Stimulated activated CD4-positive, alpha-beta T cell treated with anti-CD3 and anti-CD28 coated beads, TNF-alpha, amount 100 ng/mL, for 4 hours (primary cell): ENCODE measurements at regions not wholly inside any gene's neighbourhood (a gene's known extent, or its start where the extent isn't known, plus 50 kb on each side); places are given as distances from the start of the nearest gene placed in this dataset.

Experiments used
- DNase-seq, 3 experiments: peaks; one replicate each; pipeline ENCODE4 v3.0.0-alpha.2; 2020; ENCODE audit warnings: low read depth in 3 of 3

- DNase-seq, result no peak
Observed at GRCh38 chr3:177934001-177934891, 602.0 kb upstream of the KCNMB2 start.

- no peak for DNase-seq
Observed at GRCh38 chr3:177935047-177935446, 601.2 kb upstream of the KCNMB2 start.

GRCh38 chr3:177936721-177937120, 599.5 kb upstream of the KCNMB2 start:
- no peak for DNase-seq

DNA sequence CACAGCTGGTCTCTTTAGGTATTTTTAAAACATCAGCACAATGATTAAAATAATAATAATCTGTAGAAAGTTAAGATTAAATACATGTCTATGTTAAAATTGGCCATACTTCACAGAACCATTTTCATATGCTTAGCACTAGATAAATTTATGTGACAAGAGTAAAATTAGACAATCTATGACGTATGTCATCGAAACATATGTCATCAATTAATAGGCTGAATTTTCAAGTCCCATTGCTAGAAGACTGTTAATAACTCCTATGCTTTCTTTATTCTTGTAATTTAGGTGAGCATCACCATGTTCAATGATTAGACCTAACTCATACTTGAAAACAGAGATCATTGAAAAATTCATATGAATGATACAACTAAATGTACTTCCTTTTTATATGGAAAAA, 593.3 kb upstream of the KCNMB2 start:
- DNase-seq, result no peak

- no peak for DNase-seq
Observed at GRCh38 chr3:177944228-177944661, 592.0 kb upstream of the KCNMB2 start.

DNA sequence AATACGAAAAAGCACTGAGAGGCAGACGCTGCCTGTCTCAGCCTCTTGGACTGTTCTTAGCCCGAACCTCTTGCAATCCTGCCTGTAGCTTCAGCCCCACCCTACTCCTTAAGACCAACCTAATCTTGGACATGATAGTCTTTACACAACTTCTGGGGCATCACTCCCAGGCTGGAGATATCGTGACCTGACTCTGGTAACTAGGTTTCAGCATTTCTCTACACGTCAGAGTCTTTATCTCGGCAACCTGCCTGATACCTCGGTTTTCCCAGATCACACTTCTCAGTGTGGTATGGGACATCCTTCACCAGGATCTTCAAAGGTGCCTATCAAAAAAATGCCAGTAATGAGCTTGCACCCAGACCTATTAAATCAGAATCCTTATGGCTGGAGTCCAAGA, 590.2 kb upstream of the KCNMB2 start:
- DNase-seq, result no peak

- DNase-seq, result no peak
Observed at GRCh38 chr3:177946497-177946896, 589.7 kb upstream of the KCNMB2 start.

DNA sequence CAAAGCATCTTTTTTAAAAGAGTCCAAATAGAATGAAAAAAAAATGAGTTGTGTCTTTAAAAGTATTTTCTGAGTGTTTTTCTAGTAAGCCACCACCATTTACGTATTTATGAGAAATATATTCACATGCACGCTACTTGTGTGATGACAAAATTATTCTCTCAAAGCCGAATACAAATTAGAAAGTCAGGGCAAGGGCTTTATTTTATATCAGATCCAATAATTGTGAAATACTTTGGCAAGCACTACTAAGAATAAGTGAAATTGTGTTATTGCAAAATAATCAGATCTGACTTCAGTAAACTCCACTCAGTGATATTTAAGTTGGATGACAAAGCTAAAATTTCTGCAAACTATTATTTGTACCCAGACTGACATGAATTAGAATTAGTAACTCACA, 589.3 kb upstream of the KCNMB2 start:
- DNase-seq, result no peak

- no peak for DNase-seq
Observed at GRCh38 chr3:177947901-177948300, 588.3 kb upstream of the KCNMB2 start.

- DNase-seq, result no peak
Observed at GRCh38 chr3:177948716-177949425, 587.4 kb upstream of the KCNMB2 start.

- DNase-seq, result no peak
Observed at GRCh38 chr3:177959188-177959587, 577.0 kb upstream of the KCNMB2 start.

DNA sequence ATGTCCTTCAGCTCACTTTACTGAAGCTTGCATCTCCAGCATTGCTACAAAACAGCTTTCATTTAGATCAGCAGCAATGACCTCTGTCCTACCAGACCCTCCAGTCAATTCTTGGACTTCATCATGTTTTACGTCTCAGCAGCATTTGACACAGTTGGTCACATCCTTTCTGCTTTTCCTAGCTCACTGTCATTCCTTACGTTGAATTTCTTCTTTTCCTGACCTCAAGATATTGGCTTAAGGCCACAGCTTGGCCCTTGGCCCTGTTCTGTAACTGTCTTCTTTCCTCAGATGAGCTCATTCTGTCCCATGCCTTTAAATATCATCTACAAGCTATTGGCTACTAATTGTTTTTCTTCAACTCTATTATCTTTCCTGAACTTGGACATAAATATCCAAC, 576.2 kb upstream of the KCNMB2 start:
- no peak for DNase-seq

DNA sequence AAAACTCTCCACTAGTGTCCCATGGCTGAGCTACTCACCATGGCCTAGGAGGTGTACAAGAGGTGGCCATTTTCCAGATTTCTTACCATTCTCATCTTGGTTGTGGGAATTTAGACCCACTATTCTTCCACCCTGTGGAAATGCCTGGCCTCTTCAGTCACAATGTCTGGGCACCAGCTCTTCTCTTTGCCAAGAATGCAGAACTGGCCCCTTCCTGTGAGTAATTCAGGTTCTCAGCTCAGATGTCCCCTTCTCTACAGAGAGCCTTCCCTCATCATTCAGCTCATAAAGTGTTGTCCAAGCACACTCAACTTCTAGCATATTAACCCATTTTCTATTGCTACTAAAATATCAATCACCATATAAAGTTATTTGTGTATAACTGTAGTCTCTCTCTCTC, 575.5 kb upstream of the KCNMB2 start:
- no peak for DNase-seq

GRCh38 chr3:177961784-177962183, 574.5 kb upstream of the KCNMB2 start:
- DNase-seq, result no peak

DNA sequence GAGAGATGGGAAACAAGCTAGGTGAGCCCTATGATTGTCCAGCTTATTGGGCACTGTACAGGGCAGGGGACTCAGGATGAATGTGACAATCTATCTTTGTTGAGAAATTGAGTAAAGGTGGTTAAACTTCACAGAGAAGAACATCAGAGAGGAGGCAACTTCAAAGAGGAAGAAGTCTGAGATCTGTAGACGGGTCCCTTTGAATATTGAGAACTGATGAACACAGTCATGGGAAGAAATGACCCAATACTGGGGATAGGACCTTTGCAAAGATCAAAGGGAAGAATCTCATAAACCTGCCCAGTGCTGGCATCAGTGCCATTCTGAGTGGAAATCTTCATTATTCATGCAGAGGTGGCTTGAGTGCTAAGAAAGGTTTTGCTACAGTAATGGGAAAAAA, 569.7 kb upstream of the KCNMB2 start:
- DNase-seq, result no peak

- DNase-seq, result no peak
Observed at GRCh38 chr3:177968891-177969290, 567.3 kb upstream of the KCNMB2 start.

DNA sequence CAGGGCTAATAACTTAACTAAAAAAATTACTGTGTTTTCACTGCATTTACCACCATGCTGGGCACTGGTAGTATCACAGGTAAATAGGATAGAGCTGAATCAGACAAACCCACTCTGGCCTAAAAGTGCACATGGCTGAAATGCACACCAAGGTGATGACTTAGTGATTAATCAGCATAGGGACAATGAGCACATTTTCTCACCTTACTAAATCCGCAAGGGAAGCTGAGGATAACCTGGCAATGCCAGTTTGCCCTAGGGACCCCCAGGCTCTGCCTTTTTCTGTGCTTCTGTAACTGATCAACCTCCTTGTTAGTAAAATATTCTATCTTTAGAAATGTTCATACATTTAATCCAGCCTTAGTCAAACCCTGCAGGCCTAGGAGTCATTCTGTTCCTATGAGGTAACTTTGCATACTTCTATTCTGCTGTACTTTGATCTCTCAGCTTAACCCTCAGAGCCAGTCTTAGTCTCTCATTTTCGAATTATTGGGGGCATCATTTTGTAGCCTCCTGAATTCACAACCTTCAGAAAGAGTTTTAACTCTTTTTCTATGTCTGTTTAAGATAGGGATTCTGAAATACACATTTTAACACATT, 562.9 kb upstream of the KCNMB2 start:
- no peak for DNase-seq

DNA sequence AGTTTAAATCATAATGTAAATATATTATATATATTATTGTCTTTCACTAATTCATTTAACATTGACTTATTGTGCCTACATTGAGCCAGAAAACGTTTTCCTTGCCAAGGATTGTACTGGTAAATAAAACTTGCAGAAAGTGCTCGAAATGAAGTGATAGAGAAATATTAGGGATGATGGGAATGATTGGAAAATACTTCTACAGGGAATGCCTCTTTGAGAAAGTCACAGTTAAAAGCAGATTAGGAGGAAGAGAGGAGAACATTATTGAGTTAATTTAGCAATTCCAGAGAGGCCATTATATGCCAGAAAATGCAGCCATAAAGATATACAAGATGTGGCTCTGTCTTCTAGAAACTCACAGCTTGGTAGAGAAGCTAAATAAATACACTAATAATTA, 560.0 kb upstream of the KCNMB2 start:
- no peak for DNase-seq

DNA sequence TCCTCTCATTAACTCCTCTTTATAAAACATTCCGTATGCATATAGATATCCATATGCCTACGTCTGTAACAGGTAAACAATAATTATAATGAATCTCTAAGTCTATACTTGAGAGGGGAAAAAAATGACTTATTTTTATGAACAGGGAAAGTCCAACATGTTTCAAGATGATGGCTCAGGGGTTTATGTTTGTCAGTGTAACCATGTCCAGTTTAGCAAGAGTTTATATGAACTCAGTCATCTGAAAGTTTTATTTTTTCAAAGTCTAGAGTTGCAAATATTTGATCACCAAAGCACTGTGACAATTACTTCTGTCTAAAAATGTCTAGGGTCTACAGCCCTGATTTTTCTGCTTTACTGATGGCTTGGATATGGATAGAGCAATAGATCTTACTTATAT, 559.4 kb upstream of the KCNMB2 start:
- DNase-seq, result no peak

DNA sequence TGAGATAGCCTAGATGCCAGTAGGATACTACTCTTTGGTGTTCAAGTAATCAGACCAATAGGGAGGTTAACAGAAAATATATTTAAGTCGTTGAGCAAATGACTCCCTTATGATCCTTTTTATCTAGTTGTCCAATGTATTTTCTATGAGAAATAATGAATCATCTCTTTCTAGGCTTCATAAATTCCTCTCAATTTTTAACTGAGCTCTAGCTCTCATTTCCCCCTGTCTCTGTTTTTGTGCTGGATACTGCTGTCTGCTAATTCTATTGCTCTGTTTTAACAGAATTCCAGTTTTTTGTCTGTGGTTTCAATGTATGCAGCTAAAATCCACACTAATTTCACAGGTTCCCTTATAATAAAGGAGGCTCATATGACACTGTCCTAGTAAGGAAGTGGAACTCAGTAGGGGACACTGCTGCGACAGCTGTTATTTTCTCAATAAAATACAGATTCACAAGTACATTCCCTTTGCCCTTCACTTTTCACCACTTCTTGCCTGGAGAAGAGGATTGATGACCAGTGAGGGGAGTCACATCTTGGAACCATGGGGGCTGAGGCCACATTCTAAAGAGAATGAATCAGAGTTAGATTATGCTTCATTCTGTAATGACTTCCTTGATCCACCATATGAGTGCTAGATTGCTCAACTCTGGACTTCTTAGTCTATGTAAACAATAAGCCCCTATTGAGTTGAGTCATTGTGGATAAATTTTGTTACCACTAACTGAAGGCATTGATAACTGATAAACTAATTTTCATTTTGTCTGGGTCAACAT, 558.7 kb upstream of the KCNMB2 start:
- DNase-seq, result no peak

GRCh38 chr3:177978946-177979345, 557.3 kb upstream of the KCNMB2 start:
- no peak for DNase-seq

DNA sequence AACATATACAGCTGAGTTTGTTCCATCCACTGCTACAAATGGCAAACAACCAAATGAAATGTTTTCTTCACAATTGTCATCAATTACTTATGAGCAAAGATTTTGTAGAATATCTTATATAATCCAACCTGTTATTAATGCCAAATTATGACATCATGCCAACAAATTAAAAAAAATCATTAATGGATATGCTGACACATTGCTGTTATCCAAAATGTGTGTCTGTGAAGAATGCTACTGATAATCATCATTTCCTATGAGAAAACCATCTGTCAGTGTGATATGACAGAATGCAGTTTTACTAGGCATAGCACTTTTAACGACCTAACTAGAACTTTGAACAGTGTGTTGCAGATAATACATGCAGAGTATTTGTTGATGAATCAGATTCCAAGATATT, 556.5 kb upstream of the KCNMB2 start:
- no peak for DNase-seq
